ENCODE measurements at regions not wholly inside any gene's neighbourhood (a gene's known extent, or its start where the extent isn't known, plus 50 kb on each side); places are given as distances from the start of the nearest gene placed in this dataset.
A peak's percentile ranks its signal among the peaks of the same experiment; 100 is the strongest.
"Not testable (repeated sequence)": the region's sequence is repeated elsewhere in the genome, so short reads cannot be mapped to it uniquely, and the experiment has no call there.

GRCh38 chr10:53025765-53026164 lies 253.2 kb upstream of the MBL2 start:
- DNase-seq (ENCODE audit: low read depth in 4 of 4, low spot score in 2 of 4) = not testable (repeated sequence)

- DNase-seq (ENCODE audit: low read depth in 4 of 4, low spot score in 2 of 4) = peak in 2 of 4 donors; percentile 49 to 77
Measured at GRCh38 chr10:53025172-53025711, 252.7 kb upstream of the MBL2 start.

- DNase-seq (ENCODE audit: low read depth in 4 of 4, low spot score in 2 of 4) = no peak
Measured at GRCh38 chr10:53023411-53023810, 250.8 kb upstream of the MBL2 start.

- no peak for DNase-seq (ENCODE audit: low read depth in 4 of 4, low spot score in 2 of 4)
Measured at GRCh38 chr10:53022611-53023088, 250.1 kb upstream of the MBL2 start.

GRCh38 chr10:53013201-53013810 lies 240.7 kb upstream of the MBL2 start:
- DNase-seq (ENCODE audit: low read depth in 4 of 4, low spot score in 2 of 4) = no peak

- no peak for DNase-seq (ENCODE audit: low read depth in 4 of 4, low spot score in 2 of 4)
Measured at GRCh38 chr10:53009961-53010907, 237.7 kb upstream of the MBL2 start.

GRCh38 chr10:53007527-53007842 lies 234.9 kb upstream of the MBL2 start:
- DNase-seq (ENCODE audit: low read depth in 4 of 4, low spot score in 2 of 4) = no peak

- DNase-seq (ENCODE audit: low read depth in 4 of 4, low spot score in 2 of 4) = no peak
Measured at GRCh38 chr10:53006663-53007526, 234.3 kb upstream of the MBL2 start.

- no peak for DNase-seq (ENCODE audit: low read depth in 4 of 4, low spot score in 2 of 4)
Measured at GRCh38 chr10:53005612-53006345, 233.2 kb upstream of the MBL2 start.

GRCh38 chr10:53003094-53003493 lies 230.5 kb upstream of the MBL2 start:
- DNase-seq (ENCODE audit: low read depth in 4 of 4, low spot score in 2 of 4) = no peak

GRCh38 chr10:52999681-53000080 lies 227.1 kb upstream of the MBL2 start:
- DNase-seq (ENCODE audit: low read depth in 4 of 4, low spot score in 2 of 4) = no peak

- no peak for DNase-seq (ENCODE audit: low read depth in 4 of 4, low spot score in 2 of 4)
Measured at GRCh38 chr10:52999258-52999657, 226.7 kb upstream of the MBL2 start.

- no peak for DNase-seq (ENCODE audit: low read depth in 4 of 4, low spot score in 2 of 4)
Measured at GRCh38 chr10:52997007-52997406, 224.4 kb upstream of the MBL2 start.

GRCh38 chr10:52994370-52994769 lies 221.8 kb upstream of the MBL2 start:
- DNase-seq (ENCODE audit: low read depth in 4 of 4, low spot score in 2 of 4) = no peak

GRCh38 chr10:52993109-52993508 lies 220.5 kb upstream of the MBL2 start:
- DNase-seq (ENCODE audit: low read depth in 4 of 4, low spot score in 2 of 4) = no peak

GRCh38 chr10:52992567-52992966 lies 220.0 kb upstream of the MBL2 start:
- DNase-seq (ENCODE audit: low read depth in 4 of 4, low spot score in 2 of 4) = no peak

- DNase-seq (ENCODE audit: low read depth in 4 of 4, low spot score in 2 of 4) = no peak
Measured at GRCh38 chr10:52988923-52989322, 216.3 kb upstream of the MBL2 start.

GRCh38 chr10:52986125-52986524 lies 213.5 kb upstream of the MBL2 start:
- no peak for DNase-seq (ENCODE audit: low read depth in 4 of 4, low spot score in 2 of 4)

GRCh38 chr10:52984169-52984568 lies 211.6 kb upstream of the MBL2 start:
- no peak for DNase-seq (ENCODE audit: low read depth in 4 of 4, low spot score in 2 of 4)

Measured in left renal cortex interstitium (tissue), 4 donors.